Panc1 (cell line): ENCODE measurements at regions not wholly inside any gene's neighbourhood (a gene's known extent, or its start where the extent isn't known, plus 50 kb on each side); places are given as distances from the start of the nearest gene placed in this dataset.

Experiments used
- ATAC-seq: fragments of 200-7000 bp; cut with Tn5 transposase; 2 replicates; pipeline ENCODE4 v1.9.1; 2020; ENCODE audit warnings: mild to moderate bottlenecking, moderate library complexity
- BruUV-seq: library from RNA; stranded (reverse); fragments of 400-500 nt; replicated peaks from 2 replicates; lab custom pipeline; 2021; lab: Mats Ljungman, UMichigan
- CTCF ChIA-PET: fragments of 300-600 bp; sonication (Branson Sonifier 250); formaldehyde crosslinking; loops from one replicate; lab custom pipeline; 2022; ENCODE audit warnings: antibody characterized with exemption; lab: Charles Lee
- POLR2A ChIA-PET: fragments of 300-600 bp; sonication (Branson Sonifier 250); formaldehyde crosslinking; loops from one replicate; lab custom pipeline; 2022; ENCODE audit warnings: antibody characterized with exemption; lab: Charles Lee
- DNase-seq: peaks from one replicate; pipeline ENCODE4 v3.0.0-alpha.2; 2010; ENCODE audit warnings: low read depth, low spot score
- H3K27ac ChIP-seq: 2 replicates; pipeline ENCODE4 v1.5.1; 2011; ENCODE audit warnings: mild to moderate bottlenecking, low read length, inconsistent platforms
- H3K27me3 ChIP-seq: fragments of 200-500 bp; sonication (Bioruptor generic); 2 replicates; pipeline ENCODE4 v1.6.0; 2014; ENCODE audit warnings: low read length, inconsistent platforms; ENCODE audit not compliant: control insufficient read depth, insufficient read depth
- H3K36me3 ChIP-seq: fragments of 200-500 bp; sonication (Bioruptor generic); 2 replicates; pipeline ENCODE4 v1.5.1; 2014; ENCODE audit warnings: inconsistent platforms, mild to moderate bottlenecking, low read length, moderate library complexity; ENCODE audit not compliant: control insufficient read depth, insufficient read depth
- H3K4me1 ChIP-seq: 2 replicates; pipeline ENCODE4 v1.5.1; 2011; ENCODE audit warnings: inconsistent platforms, mild to moderate bottlenecking, low read length, moderate library complexity; ENCODE audit not compliant: control insufficient read depth, insufficient read depth
- H3K4me3 ChIP-seq, 2 experiments: 2 replicates each; pipeline ENCODE4 v1.5.1; 2011 to 2012; ENCODE audit warnings: low read depth in 2 of 2, low read length in 2 of 2, mild to moderate bottlenecking in 2 of 2, inconsistent platforms in 1 of 2, moderate library complexity in 1 of 2
- H3K9me3 ChIP-seq: fragments of 200-500 bp; sonication (Bioruptor generic); 2 replicates; pipeline ENCODE4 v1.5.1; 2014; ENCODE audit warnings: low read depth, mild to moderate bottlenecking, inconsistent platforms, low read length, moderate library complexity; ENCODE audit not compliant: control insufficient read depth, insufficient read depth
- POLR2AphosphoS5 ChIP-seq: IDR thresholded peaks from 2 replicates; pipeline ENCODE4 v1.6.1; 2012; ENCODE audit warnings: mild to moderate bottlenecking, low read depth, low read length, moderate library complexity
- REST ChIP-seq, 2 experiments: IDR thresholded peaks; 2 replicates each; pipeline ENCODE4 v1.6.1; 2011 to 2012; ENCODE audit warnings: low read depth in 2 of 2, control low read depth in 1 of 2, low read length in 1 of 2, mild to moderate bottlenecking in 1 of 2, moderate library complexity in 1 of 2; ENCODE audit not compliant: insufficient read depth in 1 of 2
- SIN3A ChIP-seq: IDR thresholded peaks from 2 replicates; pipeline ENCODE4 v1.6.1; 2012; ENCODE audit warnings: low read depth, mild to moderate bottlenecking, low read length, moderate library complexity, borderline replicate concordance; ENCODE audit not compliant: insufficient read depth
- TCF7L2 ChIP-seq: IDR thresholded peaks from 2 replicates; pipeline ENCODE4 v1.6.1; 2011; ENCODE audit warnings: mild to moderate bottlenecking, low read depth, low read length, inconsistent platforms
- in situ Hi-C: cut with HindIII; loops from 2 replicates; pipeline ENCODE4 v1.10.0; 2016; ENCODE audit warnings: low sequenced_read_pairs, low pct_unique_long_range_greater_than_20kb
- intact Hi-C: fragments of 100-400 bp; cut with micrococcal nuclease; formaldehyde crosslinking; loops from one replicate; pipeline ENCODE4 v1.10.0; 2022; ENCODE audit not compliant: unreplicated experiment
- TF ChIP-seq, protein P1 (sequence below): fragments of 450-650 bp; IDR thresholded peaks from 2 replicates; pipeline ENCODE4 v1.5.1; 2017; ENCODE audit warnings: mild to moderate bottlenecking

DNA sequence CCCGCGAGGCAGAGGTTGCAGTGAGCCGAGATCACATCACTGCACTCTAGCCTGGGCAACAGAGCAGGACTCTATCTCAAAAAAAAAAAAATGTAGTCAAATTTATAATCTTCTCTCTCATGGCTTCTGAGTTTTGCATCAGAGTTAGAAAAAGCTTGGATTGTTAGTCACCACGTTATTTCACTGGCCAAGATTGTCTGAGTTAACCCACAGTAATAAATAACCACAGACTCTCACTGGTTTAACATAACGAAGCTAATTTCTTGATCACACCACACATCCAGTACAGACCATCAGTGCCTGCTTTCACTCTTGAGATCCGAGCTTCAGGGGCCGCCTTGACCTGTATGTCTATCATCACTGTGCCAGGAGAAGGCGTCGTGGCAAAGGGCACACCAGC, 116.8 kb upstream of the JCAD start:
- no peaks in the 10 kb centered on the region for H3K9me3 ChIP-seq
- CTCF ChIA-PET = no interaction called here
- H3K27me3 ChIP-seq = no peaks in the 10 kb centered on the region
- H3K4me1 ChIP-seq = no peaks in the 10 kb centered on the region
- H3K4me3 ChIP-seq = no peak overlapping the region
- H3K36me3 ChIP-seq = no peaks in the 10 kb centered on the region
- ATAC-seq (no peak), DNase-seq (no peak)
- intact Hi-C loops (no loop called here), in situ Hi-C loops (no loop called here)
- TF ChIP-seq TCF7L2 = no peak
- TF ChIP-seq, protein P1, sequence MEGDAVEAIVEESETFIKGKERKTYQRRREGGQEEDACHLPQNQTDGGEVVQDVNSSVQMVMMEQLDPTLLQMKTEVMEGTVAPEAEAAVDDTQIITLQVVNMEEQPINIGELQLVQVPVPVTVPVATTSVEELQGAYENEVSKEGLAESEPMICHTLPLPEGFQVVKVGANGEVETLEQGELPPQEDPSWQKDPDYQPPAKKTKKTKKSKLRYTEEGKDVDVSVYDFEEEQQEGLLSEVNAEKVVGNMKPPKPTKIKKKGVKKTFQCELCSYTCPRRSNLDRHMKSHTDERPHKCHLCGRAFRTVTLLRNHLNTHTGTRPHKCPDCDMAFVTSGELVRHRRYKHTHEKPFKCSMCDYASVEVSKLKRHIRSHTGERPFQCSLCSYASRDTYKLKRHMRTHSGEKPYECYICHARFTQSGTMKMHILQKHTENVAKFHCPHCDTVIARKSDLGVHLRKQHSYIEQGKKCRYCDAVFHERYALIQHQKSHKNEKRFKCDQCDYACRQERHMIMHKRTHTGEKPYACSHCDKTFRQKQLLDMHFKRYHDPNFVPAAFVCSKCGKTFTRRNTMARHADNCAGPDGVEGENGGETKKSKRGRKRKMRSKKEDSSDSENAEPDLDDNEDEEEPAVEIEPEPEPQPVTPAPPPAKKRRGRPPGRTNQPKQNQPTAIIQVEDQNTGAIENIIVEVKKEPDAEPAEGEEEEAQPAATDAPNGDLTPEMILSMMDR = no peak
- no peak for TF ChIP-seq POLR2AphosphoS5
- no peak for TF ChIP-seq REST (IDR thresholded peaks at IDR 0.05; ENCODE audit: insufficient read depth in 1 of 2, low read depth in 2 of 2, low read length in 1 of 2)
- no peak for TF ChIP-seq SIN3A
- no TSS peak for BruUV-seq
- POLR2A ChIA-PET = no interaction called here
- H3K27ac ChIP-seq = no peak overlapping the region

DNA sequence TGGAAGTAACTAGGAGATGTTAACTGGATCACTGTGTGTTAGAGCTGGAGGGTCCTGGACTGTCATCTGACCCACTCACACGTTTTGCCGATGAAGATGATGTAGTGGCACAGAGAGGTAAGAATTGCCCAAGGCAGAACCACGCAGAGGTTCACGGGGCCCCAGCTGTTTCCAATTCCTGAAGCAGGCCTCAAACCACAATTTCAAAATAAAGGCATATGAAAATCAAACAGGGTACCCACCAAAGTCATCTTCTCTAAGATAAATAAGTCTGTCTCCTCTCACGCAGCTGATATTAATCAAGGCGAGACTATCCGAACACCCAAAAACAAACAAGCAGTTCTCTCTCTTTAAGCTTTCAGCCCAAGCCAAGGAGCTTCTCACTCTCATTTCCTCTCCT, 113.3 kb upstream of the JCAD start:
- in situ Hi-C loops (no loop called here), intact Hi-C loops (no loop called here)
- no peak for DNase-seq
- ChIA-PET POLR2A (no interaction called here), CTCF (no interaction called here)
- Histone ChIP-seq H3K36me3 (no peaks in the 10 kb centered on the region), H3K27ac (no peak overlapping the region), H3K9me3 (no peaks in the 10 kb centered on the region), H3K4me3 (no peak overlapping the region), H3K27me3 (no peaks in the 10 kb centered on the region), H3K4me1 (no peaks in the 10 kb centered on the region)
- no peak for ATAC-seq
- TF ChIP-seq POLR2AphosphoS5 (no peak), SIN3A (no peak), TCF7L2 (no peak), REST (IDR thresholded peaks at IDR 0.05; ENCODE audit: insufficient read depth in 1 of 2, low read depth in 2 of 2, low read length in 1 of 2) (no peak)
- TF ChIP-seq, protein P1 = no peak
- BruUV-seq = no TSS peak
